ENCODE measurements at regions not wholly inside any gene's neighbourhood (a gene's known extent, or its start where the extent isn't known, plus 50 kb on each side); places are given as distances from the start of the nearest gene placed in this dataset.

DNA sequence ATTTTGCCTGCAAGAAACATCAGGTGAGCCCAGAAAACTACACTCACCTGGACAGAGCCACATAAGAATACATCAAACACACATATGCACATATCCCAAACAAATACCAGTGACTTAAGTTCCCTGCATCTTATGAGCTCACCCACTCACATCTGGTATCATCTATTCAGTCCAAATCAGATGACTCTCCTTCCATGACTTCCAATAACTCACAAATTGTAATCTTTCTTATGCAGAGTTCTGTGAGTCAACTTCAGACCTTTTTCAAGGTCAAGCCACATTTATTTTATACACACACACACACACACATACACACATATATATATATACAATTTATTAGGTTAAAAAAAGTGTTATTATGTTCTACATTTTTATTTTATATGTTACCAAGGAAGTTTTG is 1711.9 kb upstream of the CDH9 start:
- no peak overlapping the region for H3K9ac ChIP-seq
- no peaks in the 10 kb centered on the region for H3F3A ChIP-seq (replicated peaks; ENCODE audit: insufficient read depth)
- H3K27me3 ChIP-seq (ENCODE audit: insufficient read depth) = no peaks in the 10 kb centered on the region
- H3K9me2 ChIP-seq = no peaks in the 10 kb centered on the region
- no peak overlapping the region for H3K27ac ChIP-seq (ENCODE audit: low read depth in 2 of 2, low read length in 1 of 2)
- no peaks in the 10 kb centered on the region for H3K9me3 ChIP-seq
- TF ChIP-seq RAD21 (IDR thresholded peaks at IDR 0.05; ENCODE audit: low read length) = no peak
- no peak for TF ChIP-seq TCF12 (IDR thresholded peaks at IDR 0.05)
- TF ChIP-seq MXI1 (IDR thresholded peaks at IDR 0.05; ENCODE audit: low read depth, low read length) = no peak
- TF ChIP-seq, protein P1, sequence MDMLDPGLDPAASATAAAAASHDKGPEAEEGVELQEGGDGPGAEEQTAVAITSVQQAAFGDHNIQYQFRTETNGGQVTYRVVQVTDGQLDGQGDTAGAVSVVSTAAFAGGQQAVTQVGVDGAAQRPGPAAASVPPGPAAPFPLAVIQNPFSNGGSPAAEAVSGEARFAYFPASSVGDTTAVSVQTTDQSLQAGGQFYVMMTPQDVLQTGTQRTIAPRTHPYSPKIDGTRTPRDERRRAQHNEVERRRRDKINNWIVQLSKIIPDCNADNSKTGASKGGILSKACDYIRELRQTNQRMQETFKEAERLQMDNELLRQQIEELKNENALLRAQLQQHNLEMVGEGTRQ (IDR thresholded peaks at IDR 0.05; ENCODE audit: borderline replicate concordance, low read depth, low read length) = no peak
- no peak for TF ChIP-seq GATA2 (CRISPR knock-in tag; IDR thresholded peaks at IDR 0.05)
- no peaks in the 10 kb centered on the region for H3K4me1 ChIP-seq (ENCODE audit: control insufficient read depth in 1 of 2, insufficient read depth in 2 of 2, low read depth in 1 of 2, low read length in 1 of 2)
- no peaks in the 10 kb centered on the region for H3K79me2 ChIP-seq (ENCODE audit: insufficient read depth)
- no peak overlapping the region for H3K4me2 ChIP-seq
- DNase-seq = no peak
- H4K20me1 ChIP-seq (ENCODE audit: insufficient read depth) = no peaks in the 10 kb centered on the region
- ChIA-PET POLR2A (no interaction called here), CTCF (no interaction called here)
- H2AFZ ChIP-seq (ENCODE audit: low read depth) = no peak overlapping the region
- H3K36me3 ChIP-seq (replicated peaks in 1 of 2; ENCODE audit: control insufficient read depth in 1 of 2, insufficient read depth in 2 of 2, low read length in 1 of 2) = no peaks in the 10 kb centered on the region
- H3K4me3 ChIP-seq (ENCODE audit: low read depth in 2 of 2, low read length in 1 of 2) = no peak overlapping the region

DNA sequence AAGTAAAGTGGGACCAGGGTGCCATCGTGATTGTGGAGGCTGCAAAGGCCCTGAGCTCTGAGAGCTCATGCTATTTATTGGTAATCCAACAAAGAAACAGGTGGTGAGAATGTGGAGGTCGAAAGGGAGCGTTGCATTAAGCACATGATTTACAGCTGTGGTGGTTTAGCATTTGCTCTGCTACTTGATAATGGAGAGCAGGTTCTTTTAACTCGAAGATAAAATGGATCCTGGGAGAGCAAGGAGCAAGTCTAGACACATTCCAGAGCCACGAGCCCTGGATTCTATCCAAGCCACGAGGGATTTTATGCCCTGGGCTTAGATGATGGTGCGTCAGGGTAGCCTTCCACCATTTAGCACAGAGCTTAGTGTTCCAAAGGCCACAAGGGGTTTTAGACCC is 1710.1 kb upstream of the CDH9 start:
- Histone ChIP-seq H3K36me3 (replicated peaks in 1 of 2; ENCODE audit: control insufficient read depth in 1 of 2, insufficient read depth in 2 of 2, low read length in 1 of 2) (no peaks in the 10 kb centered on the region), H3K27ac (ENCODE audit: low read depth in 2 of 2, low read length in 1 of 2) (no peak overlapping the region), H2AFZ (ENCODE audit: low read depth) (no peak overlapping the region), H3K9ac (no peak overlapping the region), H3K4me1 (ENCODE audit: control insufficient read depth in 1 of 2, insufficient read depth in 2 of 2, low read depth in 1 of 2, low read length in 1 of 2) (no peaks in the 10 kb centered on the region), H3K4me2 (no peak overlapping the region), H4K20me1 (ENCODE audit: insufficient read depth) (no peaks in the 10 kb centered on the region), H3K9me2 (no peaks in the 10 kb centered on the region), H3F3A (replicated peaks; ENCODE audit: insufficient read depth) (no peaks in the 10 kb centered on the region), H3K4me3 (ENCODE audit: low read depth in 2 of 2, low read length in 1 of 2) (no peak overlapping the region), H3K9me3 (no peaks in the 10 kb centered on the region), H3K79me2 (ENCODE audit: insufficient read depth) (no peaks in the 10 kb centered on the region), H3K27me3 (ENCODE audit: insufficient read depth) (no peaks in the 10 kb centered on the region)
- DNase-seq = no peak
- WGBS (ENCODE audit: low lambda C conversion rate) = 4% methylated on average over 6 of the region's 7 CpGs
- POLR2A ChIA-PET = no interaction called here
- CTCF ChIA-PET = no interaction called here
- TF ChIP-seq NRF1 (IDR thresholded peaks at IDR 0.05; ENCODE audit: low read depth, low read length) (no peak), RFX5 (IDR thresholded peaks at IDR 0.05; ENCODE audit: low read length) (no peak), FOSL2 (IDR thresholded peaks at IDR 0.05; ENCODE audit: borderline replicate concordance, low read depth) (no peak), GABPA (IDR thresholded peaks at IDR 0.05; ENCODE audit: low read depth) (no peak), YY1 (IDR thresholded peaks at IDR 0.05; ENCODE audit: low read depth) (no peak), GATA2 (CRISPR knock-in tag; IDR thresholded peaks at IDR 0.05) (no peak), RXRA (IDR thresholded peaks at IDR 0.05; ENCODE audit: borderline replicate concordance, low read depth) (no peak), EZH2phosphoT487 (IDR thresholded peaks at IDR 0.05; ENCODE audit: borderline replicate concordance, low read depth) (no peak)
- TF ChIP-seq, protein P2, sequence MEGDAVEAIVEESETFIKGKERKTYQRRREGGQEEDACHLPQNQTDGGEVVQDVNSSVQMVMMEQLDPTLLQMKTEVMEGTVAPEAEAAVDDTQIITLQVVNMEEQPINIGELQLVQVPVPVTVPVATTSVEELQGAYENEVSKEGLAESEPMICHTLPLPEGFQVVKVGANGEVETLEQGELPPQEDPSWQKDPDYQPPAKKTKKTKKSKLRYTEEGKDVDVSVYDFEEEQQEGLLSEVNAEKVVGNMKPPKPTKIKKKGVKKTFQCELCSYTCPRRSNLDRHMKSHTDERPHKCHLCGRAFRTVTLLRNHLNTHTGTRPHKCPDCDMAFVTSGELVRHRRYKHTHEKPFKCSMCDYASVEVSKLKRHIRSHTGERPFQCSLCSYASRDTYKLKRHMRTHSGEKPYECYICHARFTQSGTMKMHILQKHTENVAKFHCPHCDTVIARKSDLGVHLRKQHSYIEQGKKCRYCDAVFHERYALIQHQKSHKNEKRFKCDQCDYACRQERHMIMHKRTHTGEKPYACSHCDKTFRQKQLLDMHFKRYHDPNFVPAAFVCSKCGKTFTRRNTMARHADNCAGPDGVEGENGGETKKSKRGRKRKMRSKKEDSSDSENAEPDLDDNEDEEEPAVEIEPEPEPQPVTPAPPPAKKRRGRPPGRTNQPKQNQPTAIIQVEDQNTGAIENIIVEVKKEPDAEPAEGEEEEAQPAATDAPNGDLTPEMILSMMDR (IDR thresholded peaks at IDR 0.05) = no peak

Measured in SK-N-SH (cell line).